ENCODE measurements at regions not wholly inside any gene's neighbourhood (a gene's known extent, or its start where the extent isn't known, plus 50 kb on each side); places are given as distances from the start of the nearest gene placed in this dataset.
A peak's percentile ranks its signal among the peaks of the same experiment; 100 is the strongest.
"Not testable (repeated sequence)": the region's sequence is repeated elsewhere in the genome, so short reads cannot be mapped to it uniquely, and the experiment has no call there.

DNA sequence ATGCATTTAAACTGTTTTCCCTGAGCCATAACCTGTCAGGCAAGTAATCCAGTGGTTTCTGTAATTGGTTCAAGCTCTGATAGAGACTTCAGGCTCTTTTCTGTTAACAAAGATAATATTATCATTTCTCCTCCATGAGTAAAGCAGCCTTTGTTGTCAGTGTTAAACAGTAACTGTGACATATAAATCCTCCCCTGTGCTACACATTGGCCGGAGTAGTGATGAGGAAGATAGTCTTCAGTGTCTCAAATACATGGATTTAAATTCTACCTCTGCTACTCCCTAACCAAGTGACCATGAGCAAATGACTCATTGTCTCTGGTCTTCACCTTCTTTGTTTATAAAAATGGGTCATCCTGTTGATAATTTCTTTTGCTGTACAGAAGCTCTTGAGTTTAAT is 615.5 kb upstream of the CHD1 start:
- DNase-seq: no peak

DNA sequence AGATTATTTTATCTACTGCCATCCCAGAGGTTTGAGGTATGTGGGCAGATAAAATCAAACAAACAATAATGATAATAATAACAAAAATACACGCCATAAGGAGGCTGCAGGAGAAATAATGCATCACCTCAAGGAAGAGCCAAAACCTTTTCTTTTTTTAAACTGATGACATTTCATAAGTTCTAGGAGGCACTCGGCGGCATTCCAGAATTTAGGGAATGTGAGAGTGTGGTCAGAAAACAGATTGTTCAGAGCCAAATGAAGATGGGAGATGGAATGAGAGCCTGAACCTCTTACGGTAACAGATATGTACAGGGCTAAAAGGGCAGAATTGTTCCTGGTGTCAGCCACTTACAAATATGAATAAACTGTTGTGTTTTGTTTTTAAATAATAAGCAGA is 615.0 kb upstream of the CHD1 start:
- no peak for DNase-seq

DNA sequence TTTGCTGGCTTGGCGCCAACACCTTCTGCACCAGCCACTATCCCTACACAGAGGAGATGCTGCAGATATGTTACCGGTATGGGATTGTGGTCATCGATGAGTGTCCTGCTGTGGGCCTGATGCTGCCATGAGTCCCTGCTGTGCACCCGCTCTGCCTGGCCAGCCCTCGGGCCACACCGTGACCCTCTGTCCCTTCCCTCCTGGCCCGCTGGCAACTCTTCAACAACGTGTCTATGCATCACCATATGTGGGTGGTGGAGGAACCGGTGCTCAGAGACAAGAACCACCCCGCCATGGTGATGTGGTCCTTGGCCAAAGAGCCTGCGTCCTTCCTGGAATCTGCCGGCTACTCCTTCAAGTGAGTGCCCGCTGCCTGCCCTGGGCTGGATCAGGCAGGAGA is 605.4 kb upstream of the CHD1 start:
- not testable (repeated sequence) for DNase-seq

DNA sequence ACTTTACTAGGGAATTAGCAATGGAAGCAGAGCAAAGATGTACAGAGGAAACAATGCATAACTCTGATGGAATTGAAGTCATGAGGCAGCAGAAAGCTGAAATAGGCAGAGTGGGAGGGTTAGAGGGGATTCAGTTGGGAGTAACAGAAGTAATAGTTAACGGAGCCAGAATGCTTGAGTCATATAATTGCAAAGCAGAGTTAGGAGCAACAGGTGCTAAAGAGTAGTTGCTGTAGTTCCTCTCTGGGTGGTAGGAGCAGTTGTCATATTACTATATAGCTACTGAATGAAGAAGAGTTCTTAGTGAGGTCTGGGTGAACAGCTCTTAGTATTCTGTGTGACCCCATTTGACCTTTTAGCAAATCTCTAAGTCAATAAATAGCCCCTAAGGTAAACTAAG is 592.9 kb upstream of the CHD1 start:
- not testable (repeated sequence) for DNase-seq

DNA sequence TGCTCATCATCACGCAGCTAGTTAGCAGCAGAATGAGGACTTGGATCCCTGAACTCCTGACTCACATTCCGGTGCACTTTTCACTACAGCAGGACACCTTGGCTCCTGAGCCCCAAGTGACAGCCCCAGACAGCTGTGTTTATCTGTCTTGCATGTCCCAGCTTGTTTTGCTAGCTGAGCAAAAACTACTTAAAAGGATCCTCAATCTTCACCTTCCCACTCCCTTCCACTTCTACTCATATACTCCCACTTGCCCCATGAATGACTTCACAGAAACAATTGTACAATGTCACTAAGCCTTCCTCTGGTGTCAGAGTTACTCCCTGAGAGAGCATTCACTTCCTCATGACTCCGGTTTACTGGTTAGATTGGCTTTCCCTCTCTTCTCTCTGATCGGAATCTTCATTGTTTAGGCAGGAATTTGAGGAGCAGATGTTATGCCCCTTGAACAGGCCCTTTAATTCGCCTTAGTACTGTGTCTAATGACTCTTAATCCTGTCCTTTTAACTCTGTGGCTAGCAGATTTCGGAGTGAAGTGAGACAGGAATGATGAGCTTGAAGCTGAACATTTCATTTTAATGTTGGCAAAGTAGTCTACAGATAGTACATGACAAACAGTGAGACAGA is 587.2 kb upstream of the CHD1 start:
- DNase-seq: not testable (repeated sequence)

DNA sequence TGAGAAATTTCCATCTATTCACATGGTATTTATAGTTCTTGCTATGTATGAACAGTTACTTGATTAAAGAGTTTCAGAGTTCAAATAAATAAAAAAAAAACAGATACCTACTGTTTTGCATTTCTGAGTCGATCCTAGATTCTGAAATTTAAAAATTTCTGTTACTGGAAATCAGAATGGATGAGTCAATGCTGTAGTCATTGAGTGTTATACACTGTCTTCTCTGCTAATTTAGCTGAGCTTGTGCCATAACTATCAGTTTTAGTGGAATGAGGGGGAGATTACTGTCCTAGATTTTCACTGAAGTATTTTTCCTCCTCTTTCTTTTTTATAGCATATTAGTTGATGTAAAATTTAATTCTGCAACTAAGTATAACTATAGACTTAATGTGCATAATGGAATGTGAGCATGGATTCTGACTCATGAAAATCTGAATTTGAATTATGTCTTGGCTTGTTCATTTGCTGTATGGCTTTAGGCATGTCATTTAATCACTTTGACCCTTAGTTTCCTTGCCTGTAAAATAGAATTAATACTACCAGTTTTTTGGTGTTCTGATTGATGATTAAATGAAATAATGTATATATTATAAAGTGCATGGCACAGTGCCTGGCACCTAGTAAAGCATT is 581.5 kb upstream of the CHD1 start:
- DNase-seq: not testable (repeated sequence)

DNA sequence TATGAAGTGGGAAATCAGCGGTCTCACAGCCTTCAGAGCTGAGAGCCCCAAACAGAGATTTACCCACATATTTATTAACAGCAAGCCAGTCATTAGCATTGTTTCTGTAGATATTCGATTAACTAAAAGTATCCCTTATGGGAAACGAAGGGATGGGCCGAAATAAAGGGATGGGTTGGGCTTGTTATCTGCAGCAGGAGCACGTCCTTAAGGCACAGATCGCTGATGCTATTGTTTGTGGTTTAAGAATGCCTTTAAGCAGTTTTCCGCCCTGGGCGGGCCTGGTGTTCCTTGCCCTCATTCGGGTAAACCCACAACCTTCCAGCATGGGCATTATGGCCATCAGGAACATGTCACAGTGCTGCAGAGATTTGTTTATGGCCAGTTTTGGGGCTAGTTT is 580.3 kb upstream of the CHD1 start:
- not testable (repeated sequence) for DNase-seq

DNA sequence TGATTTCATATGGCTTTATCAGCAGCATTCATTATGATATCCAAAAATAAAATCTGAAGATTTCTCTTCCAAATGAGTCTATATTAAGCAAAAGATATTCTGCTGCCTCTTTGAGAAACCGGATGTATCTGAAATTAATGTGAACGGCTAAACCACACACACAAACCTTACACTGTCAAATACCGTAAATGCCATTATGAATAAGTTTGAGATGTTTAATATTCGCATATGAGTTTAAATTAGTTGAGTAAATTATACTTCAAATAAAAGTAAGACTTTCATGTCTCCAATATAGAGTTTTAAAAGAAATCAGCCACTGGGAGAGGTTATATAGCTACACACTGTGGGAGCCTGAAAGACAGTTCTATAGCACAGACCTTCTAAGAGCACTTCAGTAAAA is 566.6 kb upstream of the CHD1 start:
- DNase-seq: not testable (repeated sequence)

DNA sequence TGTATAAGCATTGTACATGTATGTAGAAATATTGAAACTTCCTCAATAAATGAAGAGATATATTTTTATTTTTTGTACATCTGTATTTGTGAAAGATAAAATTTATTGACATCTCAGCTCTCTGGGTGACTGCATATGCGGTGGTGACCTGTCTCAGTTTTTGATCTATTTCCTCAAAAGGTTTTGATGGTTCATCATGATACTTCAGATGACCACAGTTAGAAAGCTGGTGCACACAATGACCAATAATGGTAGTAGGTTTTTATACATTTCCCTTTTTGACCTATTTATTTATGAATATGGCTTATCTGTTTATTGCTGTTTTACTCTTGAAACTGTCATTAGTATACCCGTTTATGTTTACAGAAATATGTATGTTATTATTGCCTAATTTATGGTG is 549.6 kb upstream of the CHD1 start:
- DNase-seq: not testable (repeated sequence)

DNA sequence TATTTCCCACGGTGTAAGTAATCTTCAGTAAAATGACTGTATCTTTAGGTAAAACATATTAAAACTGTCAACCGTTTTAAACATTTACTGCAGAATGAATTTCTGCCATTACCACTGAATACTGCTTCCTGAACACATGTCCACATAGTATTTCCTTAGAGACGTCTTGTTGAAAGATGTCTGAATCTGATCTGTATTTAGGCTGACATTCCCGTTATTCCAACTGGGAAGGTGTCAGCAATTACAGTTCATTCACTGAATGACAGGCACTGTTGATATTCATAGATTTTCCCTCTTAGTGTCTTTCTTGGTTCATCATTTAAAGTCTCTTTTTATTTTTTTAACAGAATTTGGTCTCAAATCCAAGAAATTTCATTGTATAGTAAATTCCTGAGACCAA is 544.5 kb upstream of the CHD1 start:
- DNase-seq: not testable (repeated sequence)

DNA sequence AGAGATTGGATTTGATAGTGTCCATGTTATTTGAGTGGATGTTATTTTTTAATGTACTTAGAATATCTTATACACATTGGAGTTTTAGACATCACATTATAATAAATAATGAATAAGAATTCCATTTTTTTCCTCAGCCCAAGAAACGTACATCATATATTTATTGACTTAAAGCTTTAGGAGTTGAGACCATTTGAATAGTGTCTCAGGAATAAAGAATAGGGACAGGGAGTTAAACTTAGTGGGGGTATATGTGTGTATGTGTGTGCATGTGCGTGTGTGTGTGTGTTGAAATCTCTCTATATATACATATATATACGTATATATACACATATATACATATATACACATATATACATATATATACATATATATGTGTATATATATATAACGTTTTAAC is 542.9 kb upstream of the CHD1 start:
- DNase-seq: not testable (repeated sequence)

DNA sequence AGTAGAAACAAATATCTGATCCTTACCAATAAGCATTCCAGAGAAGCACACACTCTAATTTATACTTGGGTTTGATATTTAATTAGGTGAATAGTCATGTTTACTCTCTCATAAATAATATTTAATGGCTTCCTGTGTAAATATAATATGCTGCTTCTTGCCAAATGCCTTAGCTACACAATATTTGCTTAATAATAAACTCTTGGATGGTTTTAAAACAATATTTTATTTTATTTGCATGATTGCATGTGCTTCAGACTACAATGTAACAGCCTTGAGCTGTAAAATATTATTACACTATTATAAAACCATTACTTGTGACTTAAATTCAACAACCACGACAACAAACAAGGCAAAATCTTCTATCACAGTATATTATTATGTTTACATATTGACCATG is 542.4 kb upstream of the CHD1 start:
- DNase-seq: peak; percentile 27

DNA sequence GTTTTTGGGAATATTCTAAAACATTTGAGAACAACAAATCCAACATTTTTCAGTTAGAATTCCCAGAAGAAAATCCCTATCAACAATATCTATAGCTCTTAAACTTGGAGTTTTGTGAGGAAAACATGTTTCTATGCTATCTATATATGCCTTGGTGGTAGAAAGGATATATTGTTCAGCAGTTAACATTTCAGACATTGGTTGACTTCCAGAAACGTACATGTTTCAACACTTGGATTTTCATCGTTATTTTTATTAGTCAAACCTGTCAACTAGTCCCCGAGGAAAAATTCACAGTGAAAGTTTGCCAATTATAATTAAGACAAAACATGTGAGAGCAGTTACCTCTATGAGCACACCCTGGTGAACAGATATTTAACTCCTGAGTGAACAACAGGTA is 541.8 kb upstream of the CHD1 start:
- DNase-seq: not testable (repeated sequence)

DNA sequence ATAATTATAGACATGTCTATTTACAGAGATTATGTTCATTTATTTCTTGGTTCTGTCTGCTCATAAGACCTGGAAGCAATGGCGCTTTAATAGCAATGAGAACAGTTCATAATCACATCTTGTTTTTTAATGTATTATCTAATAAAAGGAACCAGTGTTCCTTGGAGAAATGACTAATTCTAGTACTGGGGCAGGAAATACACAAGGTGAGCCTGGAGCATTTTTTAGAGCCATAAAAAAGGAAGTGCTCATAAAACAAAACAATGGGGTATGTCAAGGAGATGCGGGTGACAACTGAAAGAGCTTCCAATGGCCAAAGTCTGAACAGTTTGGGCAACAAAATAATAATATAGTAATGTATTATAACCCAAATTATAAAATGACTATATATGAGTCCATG is 531.9 kb upstream of the CHD1 start:
- no peak for DNase-seq

DNA sequence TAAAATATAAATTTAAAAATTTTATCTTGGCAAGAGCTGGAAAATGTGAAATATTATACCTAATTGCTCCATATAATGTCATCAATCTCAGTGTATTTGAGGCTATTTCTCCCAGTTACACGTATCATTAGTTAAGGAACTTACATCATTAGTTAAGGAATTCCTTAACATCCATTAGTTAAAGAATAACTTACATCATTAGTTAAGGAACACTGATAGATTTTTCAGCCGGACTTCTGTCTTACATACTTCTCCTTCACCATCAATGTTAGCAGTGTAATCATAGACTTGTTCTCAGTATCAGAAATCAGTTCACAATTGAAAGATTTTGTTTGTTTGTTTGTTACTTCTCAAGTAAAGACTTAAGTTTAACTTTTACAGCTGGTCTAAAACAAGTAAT is 524.4 kb upstream of the CHD1 start:
- no peak for DNase-seq

DNA sequence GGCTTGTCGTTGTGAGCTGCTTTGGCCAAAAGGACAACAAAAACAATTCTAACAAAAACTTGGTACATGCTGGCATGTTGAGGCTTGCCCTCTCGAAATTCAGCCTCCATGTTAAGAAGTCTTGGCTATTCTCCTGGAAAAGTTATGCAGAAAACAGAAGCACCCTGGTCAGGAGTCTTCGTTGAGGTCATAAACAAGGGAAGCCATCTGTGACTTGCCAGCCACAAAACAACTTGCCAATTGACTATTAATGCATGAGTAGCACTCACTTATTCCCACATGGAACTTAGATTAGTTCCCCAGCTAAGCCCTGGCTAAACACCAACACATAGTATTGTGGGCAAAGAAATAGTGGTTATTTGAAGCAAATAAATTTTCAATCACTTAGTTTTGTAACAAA is 521.0 kb upstream of the CHD1 start:
- no peak for DNase-seq

DNA sequence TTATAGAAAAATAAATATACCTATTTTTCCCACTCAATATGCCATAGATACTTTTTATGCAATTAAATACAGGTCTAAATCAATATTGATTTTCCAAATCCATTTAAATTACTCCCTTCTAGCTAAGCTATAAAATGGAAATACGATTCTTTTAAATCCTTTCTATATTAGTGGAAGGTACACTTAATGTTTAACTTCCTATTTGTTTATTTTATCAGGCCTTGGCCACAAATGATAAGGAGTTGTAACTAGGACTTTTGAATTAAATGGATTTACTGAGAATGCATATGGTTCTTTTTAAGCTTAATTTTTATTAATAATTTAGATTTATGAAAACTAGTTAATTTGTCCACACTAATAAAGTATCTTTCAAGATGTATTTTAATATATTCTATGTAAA is 517.0 kb upstream of the CHD1 start:
- DNase-seq: no peak

DNA sequence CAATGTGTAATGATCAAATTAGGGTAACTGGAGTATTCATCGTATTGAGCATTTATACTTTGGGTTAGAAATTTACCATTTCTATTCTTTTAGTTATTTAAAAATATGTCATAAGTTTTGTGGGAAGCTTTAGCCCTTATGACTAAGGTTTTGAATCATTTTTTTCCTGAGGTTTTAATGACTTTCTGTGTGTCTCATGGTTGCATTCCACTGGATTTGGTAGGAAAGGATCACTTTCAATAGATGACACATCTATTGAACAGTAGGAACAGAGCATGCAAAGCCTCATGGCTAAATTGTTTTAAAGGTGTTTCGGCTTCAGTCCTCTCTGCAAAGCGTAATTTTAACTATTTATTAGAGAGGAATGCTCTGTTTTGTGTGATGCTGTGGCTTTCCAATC is 512.4 kb upstream of the CHD1 start:
- no peak for DNase-seq

DNA sequence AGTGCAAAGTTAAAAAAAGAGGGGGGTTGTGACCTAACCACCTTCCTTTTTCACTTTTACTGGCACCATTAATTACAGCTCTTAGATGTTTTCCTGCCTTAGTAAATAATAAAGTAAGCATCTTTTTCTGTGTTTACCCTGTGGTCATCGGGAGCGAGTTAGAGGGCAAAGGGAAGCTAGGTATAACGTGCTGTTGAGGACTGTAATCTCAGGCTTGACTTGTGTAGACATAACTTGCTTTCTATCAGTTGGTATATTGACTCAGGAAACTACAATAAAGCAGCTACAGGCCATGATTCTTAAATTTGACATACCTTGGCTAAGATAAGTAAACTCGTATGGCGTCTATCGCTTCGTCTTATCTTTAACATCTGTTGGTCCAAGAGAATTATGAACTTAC is 509.8 kb upstream of the CHD1 start:
- no peak for DNase-seq

DNA sequence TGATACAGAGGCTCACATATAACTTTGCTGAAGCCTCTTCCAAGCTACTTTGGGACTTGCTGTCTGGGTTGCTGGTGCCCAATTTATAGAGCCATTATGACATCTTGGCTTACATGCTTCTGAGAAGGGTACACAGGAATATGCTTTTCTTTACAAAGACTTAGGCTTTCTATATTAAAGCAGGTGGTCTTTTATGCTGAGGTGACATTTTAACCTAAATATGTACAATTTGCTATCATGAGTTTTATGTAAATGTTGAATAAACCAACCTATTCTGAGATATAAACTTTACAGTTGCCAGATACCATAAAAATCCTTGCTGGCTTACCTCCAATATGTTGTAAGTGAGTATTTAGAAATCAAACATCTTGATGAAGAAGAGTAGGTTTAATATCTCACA is 509.2 kb upstream of the CHD1 start:
- no peak for DNase-seq

DNA sequence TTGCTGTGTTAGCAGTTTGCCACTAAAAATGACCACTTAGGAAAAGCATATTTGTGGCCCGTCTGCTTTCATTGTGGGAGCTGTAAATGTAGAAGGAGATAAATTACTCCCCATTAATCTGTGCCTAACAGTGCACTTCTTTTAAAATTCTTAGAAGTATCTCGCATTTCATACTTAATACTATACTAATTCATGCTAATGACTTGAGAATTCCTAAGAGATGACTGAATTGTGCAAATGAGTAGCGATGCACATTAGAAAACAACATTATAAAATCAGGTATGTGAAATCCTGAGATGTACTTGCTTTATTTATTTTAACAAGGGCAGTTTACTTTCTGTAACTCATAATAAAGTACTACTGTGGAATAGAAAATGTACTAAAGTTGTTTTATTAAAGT is 494.6 kb upstream of the CHD1 start:
- DNase-seq: not testable (repeated sequence)

DNA sequence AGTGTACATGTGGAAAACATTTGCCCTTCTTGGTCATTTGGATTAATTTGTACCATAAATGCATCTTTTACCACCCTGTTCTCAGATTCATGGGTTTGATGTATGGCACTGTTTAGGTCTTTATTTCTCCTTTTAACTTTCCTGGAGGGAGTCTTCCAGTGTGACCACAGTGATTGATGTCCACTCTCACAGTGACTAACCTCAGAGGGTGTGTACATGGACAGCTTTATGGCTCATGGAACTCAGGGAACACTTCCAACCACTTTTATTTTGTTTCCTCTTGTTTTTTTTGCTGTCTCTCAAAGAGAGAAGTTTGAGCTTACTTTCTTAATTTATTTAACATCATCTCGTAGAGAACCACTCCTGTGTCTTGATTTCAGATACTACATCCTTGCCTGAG is 489.8 kb upstream of the CHD1 start:
- DNase-seq: not testable (repeated sequence)

DNA sequence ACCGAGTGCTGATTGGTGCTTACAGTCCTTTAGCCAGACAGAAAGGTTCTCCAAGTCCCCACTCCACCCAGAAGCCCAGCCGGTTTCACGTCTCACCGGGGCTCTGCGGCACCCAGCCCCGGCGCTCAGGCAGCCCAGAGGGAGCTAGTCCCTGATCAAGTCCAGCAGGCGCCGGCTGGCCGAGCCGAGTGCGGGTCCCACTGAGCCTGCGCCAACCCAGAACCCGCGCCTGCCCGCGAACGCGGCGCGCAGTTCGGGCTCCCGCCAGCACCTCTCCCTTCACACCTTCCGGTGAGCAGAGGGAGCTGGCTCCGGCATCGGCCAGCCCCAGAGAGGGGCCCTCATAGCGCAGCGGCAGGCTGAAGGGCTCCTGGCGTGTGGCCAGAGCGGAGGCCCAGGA is 481.6 kb upstream of the CHD1 start:
- DNase-seq: not testable (repeated sequence)

DNA sequence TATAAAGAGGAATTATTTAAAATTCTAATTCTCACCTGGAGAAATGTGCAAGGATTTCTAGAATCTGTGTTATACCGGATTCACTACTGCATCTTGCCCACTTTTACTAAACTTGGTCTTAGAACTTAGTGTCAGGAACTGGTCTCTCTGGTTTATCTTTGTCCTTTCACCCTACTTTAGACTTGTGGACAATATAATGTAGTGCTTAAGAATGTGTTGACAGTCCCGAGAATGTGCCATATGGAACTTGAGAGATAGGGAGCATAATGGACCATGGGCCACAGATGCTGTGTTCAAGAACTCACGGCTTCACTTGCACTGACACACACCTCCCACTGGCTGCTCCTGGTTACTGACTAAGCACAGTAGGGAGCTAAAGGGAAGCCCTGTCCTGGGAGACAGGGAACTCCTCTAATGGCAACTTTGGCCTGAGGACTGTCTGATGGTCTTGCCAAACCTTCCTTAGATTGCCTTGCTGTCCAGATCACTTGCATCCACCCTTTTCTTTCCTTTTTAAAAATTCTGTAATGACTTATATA is 476.0 kb upstream of the CHD1 start:
- not testable (repeated sequence) for DNase-seq

DNA sequence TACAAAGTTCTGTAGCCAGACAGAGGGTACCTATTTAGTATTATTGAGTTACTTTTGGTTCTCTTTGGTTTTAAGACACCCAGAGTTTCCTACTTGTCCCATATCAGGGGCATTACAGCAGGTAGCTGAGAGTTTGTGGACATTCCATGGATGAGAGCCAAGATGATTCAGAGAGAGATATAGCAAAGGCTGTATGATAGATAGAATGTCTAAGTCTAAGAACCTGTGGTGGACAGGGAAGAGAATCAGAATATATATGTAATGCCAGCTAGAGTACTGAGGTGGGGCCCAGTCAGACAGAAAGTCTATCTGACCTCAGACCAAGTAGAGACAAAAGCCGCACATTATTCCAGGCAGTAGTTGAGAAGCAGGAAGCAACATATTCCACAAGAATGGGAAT is 471.8 kb upstream of the CHD1 start:
- DNase-seq: not testable (repeated sequence)

Measured in SHP77 treated with DMSO at 0.1 percent for 48 hours (cell line).